ENCODE measurements at regions not wholly inside any gene's neighbourhood (a gene's known extent, or its start where the extent isn't known, plus 50 kb on each side); places are given as distances from the start of the nearest gene placed in this dataset.

- no peak for TF ChIP-seq YY1 (IDR thresholded peaks at IDR 0.05; ENCODE audit: insufficient read depth, insufficient read length)
- TF ChIP-seq SUZ12 (IDR thresholded peaks at IDR 0.05; ENCODE audit: extremely low read depth, insufficient read depth, insufficient read length) = no peak
Observed at GRCh38 chr16:87178977-87179376, 138.2 kb downstream of the C16orf95 start.
